GM12891 (cell line): ENCODE measurements at regions not wholly inside any gene's neighbourhood (a gene's known extent, or its start where the extent isn't known, plus 50 kb on each side); places are given as distances from the start of the nearest gene placed in this dataset.

Experiments
- POLR2A ChIP-seq: IDR thresholded peaks from 2 replicates; pipeline ENCODE4 v1.6.1; 2011; ENCODE audit warnings: low read depth, low read length, control low read depth
- SPI1 ChIP-seq: IDR thresholded peaks from 2 replicates; pipeline ENCODE4 v1.6.1; 2011; ENCODE audit warnings: low read depth, low read length, control low read depth

DNA sequence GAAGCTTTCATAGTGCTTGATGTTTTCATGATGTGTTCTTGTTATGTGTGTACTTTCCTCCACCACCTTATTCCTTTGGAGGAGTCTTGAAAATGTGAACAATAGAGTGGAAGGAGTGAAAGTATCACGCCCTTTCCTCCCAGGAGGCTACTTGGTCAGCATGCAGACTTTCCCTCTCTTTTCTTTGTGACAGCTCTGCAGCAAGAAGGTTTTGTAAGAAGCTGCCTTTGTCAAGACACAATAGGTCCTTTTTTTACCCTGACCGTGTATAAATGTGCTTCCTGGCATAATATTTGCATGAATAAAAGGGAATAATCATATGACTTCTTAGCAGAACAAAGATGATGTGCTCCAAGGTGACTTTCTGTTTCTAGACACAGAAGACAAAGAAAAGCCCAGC is 882.6 kb upstream of the SLITRK5 start:
- no peak for TF ChIP-seq SPI1
- no peak for TF ChIP-seq POLR2A
